HAP-1 (cell line): ENCODE measurements at regions not wholly inside any gene's neighbourhood (a gene's known extent, or its start where the extent isn't known, plus 50 kb on each side); places are given as distances from the start of the nearest gene placed in this dataset.
"Not testable (repeated sequence)": the region's sequence is repeated elsewhere in the genome, so short reads cannot be mapped to it uniquely, and the experiment has no call there.

ENCODE experiments used
- DNase-seq, 2 experiments: peaks; one replicate each; pipeline ENCODE4 v3.0.0-alpha.2; 2016 to 2020; ENCODE audit warnings: low spot score in 2 of 2
- H3K27me3 ChIP-seq: fragments of 250-450 bp; sonication (Bioruptor Pico); 2 replicates; pipeline ENCODE4 v1.5.1; 2020; ENCODE audit warnings: low read depth, mild to moderate bottlenecking, moderate library complexity
- H3K36me3 ChIP-seq: fragments of 250-450 bp; sonication (Bioruptor Pico); replicated peaks from 2 replicates; pipeline ENCODE4 v1.5.1; 2020; ENCODE audit warnings: mild to moderate bottlenecking
- H3K4me1 ChIP-seq: fragments of 250-450 bp; sonication (Bioruptor Pico); 2 replicates; pipeline ENCODE4 v1.5.1; 2020; ENCODE audit warnings: mild to moderate bottlenecking
- H3K4me3 ChIP-seq: fragments of 250-450 bp; sonication (Bioruptor Pico); 2 replicates; pipeline ENCODE4 v1.5.1; 2020; ENCODE audit warnings: mild to moderate bottlenecking, moderate library complexity
- H3K9me3 ChIP-seq: fragments of 250-450 bp; sonication (Bioruptor Pico); 2 replicates; pipeline ENCODE4 v1.5.1; 2020; ENCODE audit warnings: mild to moderate bottlenecking, moderate library complexity
- in situ Hi-C: fragments of 300-500 bp; cut with MboI; formaldehyde crosslinking; loops from 3 replicates; pipeline ENCODE4 v1.14.3; 2020; ENCODE audit warnings: low sequenced_read_pairs, inconsistent platforms, mixed read lengths

GRCh38 chr4:164601653-164602052 lies 152.3 kb upstream of the SMIM31 start:
- H3K36me3 ChIP-seq: no peaks in the 10 kb centered on the region
- no peaks in the 10 kb centered on the region for H3K27me3 ChIP-seq
- in situ Hi-C loops: no loop called here
- H3K4me3 ChIP-seq: no peak overlapping the region
- H3K9me3 ChIP-seq: peaks cover 6% of the 10 kb centered on the region; the same call in 1 of the 2 replicates
- no peaks in the 10 kb centered on the region for H3K4me1 ChIP-seq
- no peak for DNase-seq

GRCh38 chr4:164605791-164606190 lies 148.1 kb upstream of the SMIM31 start:
- H3K36me3 ChIP-seq, H3K27me3 ChIP-seq, H3K4me3 ChIP-seq, H3K9me3 ChIP-seq, DNase-seq, H3K4me1 ChIP-seq, in situ Hi-C loops: not testable (repeated sequence)

DNA sequence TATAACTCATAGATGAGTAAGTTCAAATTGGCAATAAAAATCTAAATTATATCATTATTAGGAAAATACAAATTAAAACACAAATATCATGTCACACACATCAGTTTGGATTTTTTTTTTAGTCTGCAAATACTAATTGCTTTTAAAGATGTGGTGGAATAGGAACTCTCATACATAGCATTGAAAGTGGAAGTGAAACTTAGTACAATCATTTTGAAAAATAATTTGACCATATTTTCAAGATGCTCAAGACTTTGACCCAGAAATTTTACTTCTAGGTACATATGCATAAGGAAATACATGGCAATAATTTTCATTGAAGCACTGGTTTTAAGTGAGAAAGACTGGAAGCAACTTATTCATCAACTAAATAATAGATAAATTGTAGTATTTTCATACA lies 147.5 kb upstream of the SMIM31 start:
- in situ Hi-C loops: no loop called here

GRCh38 chr4:164613256-164613655 lies 140.7 kb upstream of the SMIM31 start:
- Histone ChIP-seq H3K4me1 (peaks cover 2% of the 10 kb centered on the region), H3K36me3 (no peaks in the 10 kb centered on the region), H3K27me3 (no peaks in the 10 kb centered on the region), H3K4me3 (no peak overlapping the region), H3K9me3 (no peaks in the 10 kb centered on the region)
- in situ Hi-C loops: no loop called here
- DNase-seq: no peak

More for the DNA sequence above, 147.5 kb upstream of the SMIM31 start:
- no peak for DNase-seq
- Histone ChIP-seq H3K9me3 (peaks cover 6% of the 10 kb centered on the region; the same call in 1 of the 2 replicates), H3K27me3 (no peaks in the 10 kb centered on the region), H3K36me3 (no peaks in the 10 kb centered on the region), H3K4me1 (no peaks in the 10 kb centered on the region), H3K4me3 (no peak overlapping the region)

DNA sequence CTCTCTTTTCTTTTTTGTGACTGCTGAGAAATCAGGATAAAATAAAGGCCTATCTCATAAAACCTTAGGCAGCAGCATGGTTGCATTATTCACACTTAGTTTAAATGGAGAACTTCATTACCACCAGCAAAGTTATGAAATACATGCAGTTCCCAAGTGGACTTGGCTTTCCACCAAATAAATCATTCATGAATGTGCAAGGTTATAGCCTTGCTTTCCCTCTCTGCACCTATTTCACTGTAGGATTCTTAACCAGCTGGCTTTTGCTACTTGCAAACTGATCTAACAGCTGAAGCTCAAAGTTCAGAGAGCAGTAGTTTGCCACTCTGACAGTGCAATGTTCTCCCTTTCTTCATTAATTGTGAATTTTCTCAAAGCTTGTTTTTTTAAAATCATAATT lies 140.1 kb upstream of the SMIM31 start:
- DNase-seq: no peak
- peaks cover 2% of the 10 kb centered on the region for H3K4me1 ChIP-seq
- in situ Hi-C loops: no loop called here
- H3K27me3 ChIP-seq: no peaks in the 10 kb centered on the region
- no peaks in the 10 kb centered on the region for H3K36me3 ChIP-seq
- H3K4me3 ChIP-seq: no peak overlapping the region
- no peaks in the 10 kb centered on the region for H3K9me3 ChIP-seq

DNA sequence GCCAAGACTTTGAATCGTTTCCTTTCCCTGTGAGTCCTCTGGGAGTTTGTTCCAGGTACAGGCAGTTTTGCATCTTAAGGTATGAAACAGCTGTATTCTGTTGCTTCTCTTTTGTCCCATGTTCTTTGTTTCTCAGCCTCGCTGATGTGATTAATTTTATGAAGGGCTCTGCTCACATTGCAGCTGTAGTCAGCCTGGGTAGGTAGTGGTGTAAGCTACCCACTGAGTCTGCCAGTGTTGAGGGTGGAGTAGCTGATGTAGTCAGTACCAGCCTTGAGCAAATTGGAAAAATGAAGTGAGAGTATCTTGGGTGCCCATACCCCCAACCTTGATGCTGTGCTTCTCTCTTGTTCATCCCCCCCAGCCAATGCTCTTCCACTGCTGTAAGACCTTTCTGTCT lies 139.6 kb upstream of the SMIM31 start:
- Histone ChIP-seq H3K4me3 (no peak overlapping the region), H3K36me3 (no peaks in the 10 kb centered on the region), H3K4me1 (peaks cover 2% of the 10 kb centered on the region), H3K27me3 (no peaks in the 10 kb centered on the region), H3K9me3 (no peaks in the 10 kb centered on the region)
- DNase-seq: no peak
- in situ Hi-C loops: no loop called here

- Histone ChIP-seq H3K4me3 (no peak overlapping the region), H3K27me3 (no peaks in the 10 kb centered on the region), H3K4me1 (peaks cover 2% of the 10 kb centered on the region), H3K36me3 (no peaks in the 10 kb centered on the region), H3K9me3 (no peaks in the 10 kb centered on the region)
- DNase-seq: no peak
- in situ Hi-C loops: no loop called here
Measured at GRCh38 chr4:164614999-164615398, 138.9 kb upstream of the SMIM31 start.

- Histone ChIP-seq H3K36me3 (no peaks in the 10 kb centered on the region), H3K9me3 (no peaks in the 10 kb centered on the region), H3K4me1 (peaks cover 2% of the 10 kb centered on the region), H3K4me3 (no peak overlapping the region), H3K27me3 (no peaks in the 10 kb centered on the region)
- DNase-seq: no peak
- in situ Hi-C loops: no loop called here
Measured at GRCh38 chr4:164615964-164616363, 138.0 kb upstream of the SMIM31 start.

DNA sequence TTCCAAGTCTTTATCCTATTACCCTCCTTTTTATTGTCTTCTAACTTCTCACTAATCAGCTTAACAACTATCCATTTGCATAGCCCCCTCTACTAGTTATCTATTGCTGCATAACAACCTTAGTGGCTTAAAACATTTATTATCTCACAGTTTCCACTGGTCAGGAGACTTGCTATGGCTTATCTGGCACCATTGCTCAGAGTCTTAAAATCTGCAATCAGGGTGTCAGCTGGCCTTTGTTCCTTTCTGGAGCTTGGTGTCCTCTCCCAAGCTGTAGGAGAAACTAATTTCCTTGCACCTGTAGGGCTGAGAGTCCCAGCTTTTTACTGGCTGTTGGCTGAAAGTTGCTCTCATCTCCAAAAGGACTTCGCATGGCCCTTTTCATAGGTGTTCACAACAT lies 137.0 kb upstream of the SMIM31 start:
- no peak for DNase-seq
- H3K9me3 ChIP-seq: no peaks in the 10 kb centered on the region
- H3K27me3 ChIP-seq: no peaks in the 10 kb centered on the region
- peaks cover 2% of the 10 kb centered on the region for H3K4me1 ChIP-seq
- no peaks in the 10 kb centered on the region for H3K36me3 ChIP-seq
- H3K4me3 ChIP-seq: no peak overlapping the region
- in situ Hi-C loops: no loop called here

- Histone ChIP-seq H3K4me3 (no peak overlapping the region), H3K36me3 (no peaks in the 10 kb centered on the region), H3K9me3 (no peaks in the 10 kb centered on the region), H3K27me3 (no peaks in the 10 kb centered on the region), H3K4me1 (peaks cover 2% of the 10 kb centered on the region)
- DNase-seq: no peak
- in situ Hi-C loops: no loop called here
Measured at GRCh38 chr4:164617426-164617825, 136.5 kb upstream of the SMIM31 start.

DNA sequence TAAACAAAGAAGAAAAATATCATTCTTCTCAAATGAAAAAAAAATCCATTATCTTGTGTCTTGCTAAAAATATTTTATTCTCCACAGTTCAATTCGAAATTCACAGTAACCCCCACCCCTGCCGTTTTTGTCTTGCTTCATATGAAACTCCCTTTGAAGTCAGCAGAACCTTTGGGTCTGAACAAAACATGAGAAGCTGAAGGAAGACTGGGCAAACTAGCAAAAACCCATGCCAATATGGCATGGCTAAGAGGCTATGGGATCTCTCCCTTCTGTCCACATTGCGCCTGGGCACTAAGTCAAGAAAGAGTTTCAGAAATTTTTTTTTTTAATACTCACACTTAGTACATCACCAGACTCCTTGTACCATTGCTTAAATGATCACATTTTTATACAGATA lies 136.0 kb upstream of the SMIM31 start:
- no peaks in the 10 kb centered on the region for H3K36me3 ChIP-seq
- no peak overlapping the region for H3K4me3 ChIP-seq
- H3K27me3 ChIP-seq: no peaks in the 10 kb centered on the region
- H3K9me3 ChIP-seq: no peaks in the 10 kb centered on the region
- no peak for DNase-seq
- in situ Hi-C loops: no loop called here
- peaks cover 2% of the 10 kb centered on the region for H3K4me1 ChIP-seq

DNA sequence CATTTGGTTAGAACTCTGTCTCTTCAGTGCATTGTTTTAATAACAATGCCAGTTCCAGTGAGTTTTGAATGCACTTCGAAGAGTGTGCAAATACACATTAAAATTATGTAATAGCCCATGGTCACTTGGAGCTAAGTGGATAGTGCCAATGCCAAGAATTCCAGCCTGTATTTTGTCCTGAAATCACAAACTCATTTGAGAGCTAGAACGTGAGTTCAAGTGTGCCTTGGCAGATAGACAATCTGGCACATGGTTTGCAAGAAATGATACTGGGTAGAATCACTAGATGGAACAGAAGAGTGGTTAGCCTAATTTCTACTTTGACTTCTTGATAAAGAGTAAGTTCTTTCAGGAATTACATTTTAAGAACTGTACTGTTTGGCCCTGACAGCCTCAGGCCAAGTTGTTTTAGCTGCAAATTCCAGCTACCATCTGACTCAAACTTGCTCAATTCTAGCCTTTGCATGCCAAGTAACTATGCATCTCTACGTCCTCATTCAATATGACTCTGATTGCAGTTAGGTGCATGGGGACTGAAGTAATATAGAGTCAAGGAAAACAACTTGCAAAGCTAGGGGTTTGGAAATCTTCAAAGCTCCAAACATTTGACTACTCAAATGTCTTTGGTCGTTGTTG lies 131.9 kb upstream of the SMIM31 start:
- Histone ChIP-seq H3K27me3 (no peaks in the 10 kb centered on the region), H3K9me3 (no peaks in the 10 kb centered on the region), H3K4me1 (no peaks in the 10 kb centered on the region), H3K36me3 (no peaks in the 10 kb centered on the region), H3K4me3 (no peak overlapping the region)
- in situ Hi-C loops: no loop called here
- no peak for DNase-seq

GRCh38 chr4:164623099-164623498 lies 130.8 kb upstream of the SMIM31 start:
- in situ Hi-C loops: no loop called here
- H3K36me3 ChIP-seq: no peaks in the 10 kb centered on the region
- no peaks in the 10 kb centered on the region for H3K4me1 ChIP-seq
- H3K4me3 ChIP-seq: no peak overlapping the region
- DNase-seq: no peak
- H3K9me3 ChIP-seq: no peaks in the 10 kb centered on the region
- H3K27me3 ChIP-seq: no peaks in the 10 kb centered on the region

GRCh38 chr4:164639001-164639400 lies 114.9 kb upstream of the SMIM31 start:
- no peaks in the 10 kb centered on the region for H3K4me1 ChIP-seq
- no peak for DNase-seq
- in situ Hi-C loops: no loop called here
- no peaks in the 10 kb centered on the region for H3K36me3 ChIP-seq
- H3K4me3 ChIP-seq: no peak overlapping the region
- no peaks in the 10 kb centered on the region for H3K9me3 ChIP-seq
- no peaks in the 10 kb centered on the region for H3K27me3 ChIP-seq
